Hematopoietic multipotent progenitor cell treated with erythropoietin and hydrocortisone succinate and interleukin-3 and kit ligand, for 17 days (in vitro differentiated cells): ENCODE measurements at regions not wholly inside any gene's neighbourhood (a gene's known extent, or its start where the extent isn't known, plus 50 kb on each side); places are given as distances from the start of the nearest gene placed in this dataset.
A peak's percentile ranks its signal among the peaks of the same experiment; 100 is the strongest.

ENCODE experiments used
- DNase-seq: peaks from one replicate; pipeline ENCODE4 v3.0.0-alpha.2; 2015; ENCODE audit warnings: low spot score

- DNase-seq, result no peak
Observed at GRCh38 chr4:26073886-26074560, 160.0 kb downstream of the SMIM20 start.

- DNase-seq, result no peak
Observed at GRCh38 chr4:26074712-26075430, 160.9 kb downstream of the SMIM20 start.

- no peak for DNase-seq
Observed at GRCh38 chr4:26075583-26075982, 161.6 kb downstream of the SMIM20 start.

GRCh38 chr4:26076000-26076587 lies 162.1 kb downstream of the SMIM20 start:
- DNase-seq, result no peak

GRCh38 chr4:26076896-26077295 lies 162.9 kb downstream of the SMIM20 start:
- no peak for DNase-seq

GRCh38 chr4:26077756-26078155 lies 163.7 kb downstream of the SMIM20 start:
- DNase-seq, result no peak

- no peak for DNase-seq
Observed at GRCh38 chr4:26080870-26081628, 167.0 kb downstream of the SMIM20 start.

- DNase-seq, result peak; percentile 36
Observed at GRCh38 chr4:26081795-26082498, 167.9 kb downstream of the SMIM20 start.

- DNase-seq, result no peak
Observed at GRCh38 chr4:26082565-26082964, 168.5 kb downstream of the SMIM20 start.

GRCh38 chr4:26083987-26084386 lies 170.0 kb downstream of the SMIM20 start:
- no peak for DNase-seq

- no peak for DNase-seq
Observed at GRCh38 chr4:26084414-26084813, 170.4 kb downstream of the SMIM20 start.

GRCh38 chr4:26085551-26085950 lies 171.5 kb downstream of the SMIM20 start:
- DNase-seq, result no peak

- DNase-seq, result no peak
Observed at GRCh38 chr4:26086621-26087441, 172.8 kb downstream of the SMIM20 start.

GRCh38 chr4:26088433-26088928 lies 174.5 kb downstream of the SMIM20 start:
- no peak for DNase-seq

- no peak for DNase-seq
Observed at GRCh38 chr4:26093551-26093950, 179.5 kb downstream of the SMIM20 start.

GRCh38 chr4:26094076-26094475 lies 180.1 kb downstream of the SMIM20 start:
- no peak for DNase-seq

- DNase-seq, result no peak
Observed at GRCh38 chr4:26094911-26095310, 180.9 kb downstream of the SMIM20 start.

GRCh38 chr4:26099967-26100366 lies 185.9 kb downstream of the SMIM20 start:
- DNase-seq, result no peak

GRCh38 chr4:26101011-26101410 lies 187.0 kb downstream of the SMIM20 start:
- DNase-seq, result no peak

- no peak for DNase-seq
Observed at GRCh38 chr4:26104056-26104685, 190.2 kb downstream of the SMIM20 start.
